GM19452 (cell line): ENCODE measurements at regions not wholly inside any gene's neighbourhood (a gene's known extent, or its start where the extent isn't known, plus 50 kb on each side); places are given as distances from the start of the nearest gene placed in this dataset.
"Not testable (repeated sequence)": the region's sequence is repeated elsewhere in the genome, so short reads cannot be mapped to it uniquely, and the experiment has no call there.

Source experiments
- ATAC-seq: cut with Tn5 transposase; IDR thresholded peaks from one replicate; pipeline ENCODE4 v1.9.1; 2021; ENCODE audit not compliant: unreplicated experiment

DNA sequence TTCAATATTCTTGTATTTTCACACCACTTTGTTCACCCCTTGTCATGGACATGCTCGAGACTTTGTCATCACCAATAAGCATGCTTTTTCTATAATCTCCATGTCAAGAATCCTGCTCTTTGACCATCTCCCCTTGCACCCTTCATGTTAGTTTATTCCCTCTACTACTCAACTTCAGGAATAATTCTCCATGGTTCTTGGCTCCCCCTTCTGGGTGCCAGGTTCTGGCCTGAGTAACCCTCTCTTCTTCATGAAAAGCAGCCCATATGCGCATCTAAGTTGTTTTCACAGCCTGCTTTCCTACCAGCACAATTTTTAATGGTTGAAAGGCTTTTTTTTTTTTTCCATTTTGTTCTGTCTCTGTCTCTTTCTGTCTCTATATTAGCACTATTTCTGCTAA lies 160.7 kb downstream of the LEPR start:
- no peak for ATAC-seq

- ATAC-seq = no peak
These were observed 163.9 kb downstream of the LEPR start for GRCh38 chr1:65584399-65584798.

GRCh38 chr1:65590279-65590678 lies 169.8 kb downstream of the LEPR start:
- ATAC-seq = no peak

DNA sequence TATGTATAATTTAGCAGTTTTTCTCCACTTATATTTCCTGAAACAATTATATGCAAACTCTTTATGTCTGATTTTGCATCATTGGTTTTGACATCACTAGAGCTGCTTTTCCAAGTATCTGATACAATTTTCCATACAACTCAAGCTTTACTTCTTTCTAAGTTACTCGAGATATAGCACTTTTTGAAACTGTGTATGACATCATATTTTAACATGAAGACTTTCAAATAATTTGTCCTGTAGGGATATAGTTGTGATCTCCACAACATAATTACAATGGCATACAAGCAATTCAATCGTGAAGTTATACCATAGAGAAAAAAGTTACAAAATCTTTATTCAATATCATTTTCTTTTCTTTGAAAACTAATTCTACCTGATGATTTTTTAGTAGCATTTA lies 173.0 kb downstream of the LEPR start:
- ATAC-seq = no peak

DNA sequence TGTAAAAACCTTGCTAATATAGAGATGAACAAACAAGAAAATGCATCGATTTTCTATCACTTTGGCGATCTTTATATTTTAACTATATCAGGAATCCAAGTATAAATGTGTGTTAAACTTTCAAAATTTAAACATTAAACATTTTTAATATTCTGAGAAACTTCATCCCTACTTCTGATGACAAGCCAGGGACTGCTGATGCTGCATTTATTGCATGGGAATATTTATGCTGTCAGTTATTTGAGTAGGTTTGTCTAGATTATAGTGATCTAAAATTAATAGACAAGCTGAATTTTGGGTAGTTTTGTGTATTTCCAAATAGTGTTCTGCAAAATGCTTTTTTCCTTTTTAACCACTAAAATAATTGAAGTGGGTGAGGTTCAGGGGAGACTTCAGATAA lies 175.3 kb downstream of the LEPR start:
- ATAC-seq = no peak

- ATAC-seq = no peak
These were observed 176.3 kb downstream of the LEPR start for GRCh38 chr1:65596768-65597167.

- ATAC-seq = no peak
These were observed 185.2 kb downstream of the LEPR start for GRCh38 chr1:65605621-65606020.

DNA sequence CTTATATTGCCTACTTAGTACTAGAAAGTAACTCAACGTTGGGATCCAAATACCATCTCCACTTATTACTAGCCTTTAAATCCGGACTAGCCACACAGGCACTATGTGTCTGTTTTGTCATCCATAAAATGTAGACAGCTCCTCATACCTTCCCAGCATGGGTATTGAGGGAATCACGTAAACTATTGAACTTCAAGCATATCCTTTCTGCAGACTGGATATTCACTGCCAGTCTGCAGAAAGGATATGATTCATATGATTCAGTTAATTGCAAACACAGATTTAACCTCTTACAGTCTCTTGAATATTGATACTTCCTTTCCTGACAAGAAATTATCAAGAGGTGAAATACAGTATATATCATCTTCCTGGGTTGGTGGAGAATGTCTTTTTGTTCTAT lies 186.0 kb downstream of the LEPR start:
- no peak for ATAC-seq

- ATAC-seq = no peak
These were observed 178.8 kb upstream of the PDE4B start for GRCh38 chr1:65613884-65614283.

DNA sequence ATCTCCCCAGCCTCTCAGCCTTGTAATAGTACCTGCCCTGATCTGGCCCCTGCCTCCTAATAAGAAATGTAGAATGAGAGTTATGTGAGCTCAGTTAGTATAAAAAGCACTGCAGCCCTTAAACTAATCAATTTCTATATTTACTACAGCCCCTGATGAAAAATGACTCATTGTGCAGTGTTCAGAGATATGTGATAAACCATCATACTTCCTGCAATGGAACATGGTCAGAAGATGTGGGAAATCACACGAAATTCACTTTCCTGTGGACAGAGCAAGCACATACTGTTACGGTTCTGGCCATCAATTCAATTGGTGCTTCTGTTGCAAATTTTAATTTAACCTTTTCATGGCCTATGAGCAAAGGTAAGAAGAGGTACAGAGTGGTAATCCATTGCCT lies 176.8 kb upstream of the PDE4B start:
- no peak for ATAC-seq

DNA sequence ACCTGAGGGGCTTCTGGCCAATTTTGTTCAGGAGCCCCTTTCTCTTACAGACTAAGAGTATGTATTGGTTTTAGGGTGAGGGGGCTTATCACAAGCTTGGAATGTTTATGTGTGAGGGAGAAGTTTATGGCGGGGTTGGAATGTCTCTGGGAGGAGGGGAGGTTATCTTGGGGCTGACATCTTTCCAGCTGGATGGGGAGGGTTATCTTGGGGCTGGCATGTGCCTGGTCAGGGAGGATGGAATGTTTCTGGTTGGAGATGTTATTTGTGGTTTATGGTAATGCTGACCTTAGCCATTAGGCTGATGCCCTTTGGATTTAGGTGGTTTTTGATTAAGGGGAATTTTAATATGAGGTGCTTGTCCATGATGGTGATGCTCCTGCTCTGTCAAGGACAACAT lies 171.0 kb upstream of the PDE4B start:
- ATAC-seq = not testable (repeated sequence)

DNA sequence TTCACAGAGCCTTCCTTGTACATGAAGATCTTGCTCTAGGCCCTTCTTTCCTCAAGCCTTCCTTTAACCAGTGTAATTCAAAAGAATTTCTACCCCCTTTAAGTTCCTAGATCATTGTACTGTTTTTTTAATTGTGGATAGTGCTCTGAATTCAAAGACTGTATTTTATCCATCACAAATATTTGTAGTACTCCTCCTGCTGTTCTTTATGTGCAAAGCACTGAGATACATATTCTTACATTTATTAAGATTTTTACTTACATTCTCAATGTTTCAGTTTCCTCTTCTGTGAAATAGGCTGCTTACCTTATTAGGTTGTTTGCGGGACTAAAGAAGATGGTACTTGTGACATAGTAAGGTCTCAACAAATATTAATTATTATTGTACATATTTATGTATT lies 168.8 kb upstream of the PDE4B start:
- no peak for ATAC-seq

- no peak for ATAC-seq
These were observed 167.2 kb upstream of the PDE4B start for GRCh38 chr1:65625528-65625927.

- no peak for ATAC-seq
These were observed 166.7 kb upstream of the PDE4B start for GRCh38 chr1:65626003-65626402.

DNA sequence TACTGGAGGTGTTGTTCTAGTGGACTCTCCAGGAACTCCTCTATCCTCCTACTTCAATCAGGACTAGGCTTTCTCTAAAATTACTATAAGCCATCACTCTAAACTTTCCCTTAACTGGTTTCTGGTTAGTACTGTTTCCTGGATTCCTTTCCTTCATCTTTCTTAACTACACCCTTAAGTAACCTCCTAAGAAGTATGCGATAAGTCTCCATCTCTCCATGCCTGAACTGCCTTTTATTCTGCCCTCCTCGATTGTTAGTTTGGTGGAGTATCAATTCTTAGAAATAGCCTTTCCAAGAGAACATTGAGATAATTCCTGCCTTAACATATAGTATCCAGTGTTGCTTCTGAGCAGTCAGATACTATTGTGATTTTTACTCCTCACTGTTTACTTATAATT lies 162.9 kb upstream of the PDE4B start:
- no peak for ATAC-seq

DNA sequence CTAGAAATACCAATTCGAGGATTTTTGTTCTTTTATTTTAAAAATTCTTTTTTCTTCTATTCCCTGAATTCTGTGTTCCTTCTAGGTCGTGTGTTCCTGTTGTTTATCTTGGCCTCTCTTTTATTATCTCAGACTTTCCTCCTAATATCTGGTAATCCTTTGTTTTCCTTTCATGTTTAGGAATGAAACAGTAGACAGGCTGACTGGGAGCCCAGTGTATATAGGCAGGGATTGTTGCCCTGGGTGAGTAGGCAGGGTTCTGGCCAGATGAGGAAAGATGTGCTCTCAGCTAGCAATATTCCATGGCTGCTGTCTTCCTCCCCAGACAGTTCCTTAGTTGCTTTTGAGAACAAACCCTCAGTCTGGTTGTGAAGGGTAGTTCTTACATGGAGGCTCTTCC lies 161.8 kb upstream of the PDE4B start:
- ATAC-seq = no peak

DNA sequence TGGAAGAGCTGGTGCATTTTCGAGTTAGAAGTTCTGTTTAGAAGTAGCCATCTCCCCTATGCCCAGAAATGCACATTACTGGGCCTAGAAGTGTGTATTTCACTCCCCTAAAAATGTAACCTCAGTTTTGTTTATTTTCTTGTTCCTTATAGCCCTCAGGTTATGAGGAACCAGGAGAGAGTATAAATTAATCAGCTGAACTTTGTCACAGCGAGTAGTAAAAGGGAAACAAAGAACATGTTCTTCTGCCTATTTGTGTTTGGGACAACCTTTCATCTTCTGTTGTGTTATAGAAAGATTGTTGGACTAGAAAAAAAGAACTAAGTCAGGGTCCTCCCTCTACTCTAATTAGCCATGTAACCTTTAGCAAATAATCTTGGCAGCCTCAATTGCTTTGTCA lies 160.5 kb upstream of the PDE4B start:
- no peak for ATAC-seq

DNA sequence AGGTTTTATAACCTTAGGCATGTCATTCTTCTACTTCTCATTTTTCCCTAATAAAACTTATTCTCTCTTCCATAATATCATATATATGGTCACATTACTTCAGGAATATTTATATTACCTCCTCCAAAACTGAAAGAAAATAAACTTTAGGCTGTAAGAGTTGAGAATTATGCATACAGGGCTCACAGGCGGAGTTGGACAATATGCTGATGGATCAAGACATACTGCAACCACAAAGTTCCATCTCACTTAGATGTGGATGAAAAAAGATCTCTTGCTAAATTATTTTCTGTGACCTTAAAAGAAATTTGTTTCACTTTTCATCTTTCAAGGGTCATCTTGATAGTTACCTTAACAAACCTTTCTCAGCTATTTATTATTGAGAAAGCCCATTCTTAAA lies 152.6 kb upstream of the PDE4B start:
- no peak for ATAC-seq

DNA sequence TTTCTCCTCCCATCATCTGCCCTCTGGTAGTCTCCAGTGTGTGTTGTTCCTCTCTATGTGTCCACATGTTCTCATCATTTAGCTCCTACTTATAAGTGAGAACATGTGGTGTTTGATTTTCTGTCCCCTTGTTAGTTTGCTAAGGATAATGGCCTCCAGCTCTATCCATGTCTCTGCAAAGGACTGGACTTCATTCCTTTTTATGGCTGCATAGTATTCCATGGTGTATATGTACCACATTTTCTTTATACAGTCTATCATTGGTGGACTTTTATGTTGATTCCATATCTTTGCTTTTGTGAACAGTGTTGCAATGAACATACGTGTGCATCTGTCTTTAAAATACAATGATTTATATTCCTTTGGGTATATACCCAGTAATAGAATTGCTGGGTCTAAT lies 143.5 kb upstream of the PDE4B start:
- not testable (repeated sequence) for ATAC-seq

DNA sequence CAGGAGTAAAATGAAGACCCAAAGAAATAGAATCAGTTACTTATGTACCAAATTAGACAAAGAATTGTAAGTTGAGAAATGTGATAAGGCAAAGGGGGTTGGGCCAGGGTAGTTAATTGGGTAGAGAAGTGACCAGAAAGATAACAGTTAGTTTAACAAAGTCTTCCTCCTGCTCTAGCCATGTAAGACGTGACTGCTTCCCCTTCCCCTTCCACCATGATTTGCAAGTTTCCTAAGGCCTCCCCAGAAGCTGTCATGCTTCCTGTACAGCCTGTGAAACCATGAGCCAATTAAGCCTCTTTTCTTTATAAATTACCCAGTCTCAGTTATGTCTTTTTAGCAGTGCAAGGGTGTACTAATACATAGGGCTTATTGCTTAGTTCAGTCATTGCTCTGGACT lies 142.0 kb upstream of the PDE4B start:
- ATAC-seq = no peak

- not testable (repeated sequence) for ATAC-seq
These were observed 138.2 kb upstream of the PDE4B start for GRCh38 chr1:65654526-65654925.

- ATAC-seq = not testable (repeated sequence)
These were observed 135.1 kb upstream of the PDE4B start for GRCh38 chr1:65657609-65658008.

DNA sequence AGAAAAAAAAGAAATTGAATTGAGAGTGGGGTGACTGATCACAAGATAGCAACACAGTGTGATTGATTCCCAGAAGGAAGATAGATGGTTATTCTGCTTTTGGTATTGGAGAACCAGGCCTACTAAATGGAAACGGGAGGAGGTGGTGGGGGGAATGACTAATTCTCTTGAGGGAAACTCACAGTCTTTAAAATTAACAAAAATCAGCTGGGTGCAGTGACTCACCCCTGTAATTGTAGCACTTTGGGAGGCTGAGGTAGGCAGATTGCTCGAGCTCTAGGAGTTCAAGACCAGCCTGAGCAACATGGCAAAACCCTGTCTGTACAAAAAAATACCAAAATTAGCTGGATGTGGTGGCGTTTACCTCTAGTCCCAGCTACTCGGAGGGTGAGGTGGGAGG lies 134.6 kb upstream of the PDE4B start:
- no peak for ATAC-seq

DNA sequence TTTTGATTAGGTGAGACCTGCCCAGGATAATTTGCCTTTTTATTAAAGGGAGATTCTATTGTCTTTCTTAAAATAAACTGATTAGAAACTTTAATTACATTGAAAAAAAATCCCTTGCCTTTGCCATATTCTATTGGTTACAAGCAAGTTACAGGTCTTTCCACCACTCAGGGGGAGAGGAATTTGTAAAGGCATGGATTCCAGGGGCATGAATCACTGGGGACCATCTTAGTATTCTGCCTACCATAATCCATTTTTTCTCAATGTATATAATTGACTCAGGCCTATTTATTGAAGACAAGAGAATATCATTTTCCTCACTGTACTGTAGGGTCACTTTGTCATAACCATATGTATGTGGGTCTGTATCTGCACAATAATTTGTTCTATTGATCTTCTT lies 124.3 kb upstream of the PDE4B start:
- no peak for ATAC-seq
